Fibroblast of pulmonary artery (primary cell): ENCODE measurements at regions not wholly inside any gene's neighbourhood (a gene's known extent, or its start where the extent isn't known, plus 50 kb on each side); places are given as distances from the start of the nearest gene placed in this dataset.
A peak's percentile ranks its signal among the peaks of the same experiment; 100 is the strongest.

ENCODE experiments used
- DNase-seq: peaks from one replicate; pipeline ENCODE4 v3.0.0-alpha.2; 2010; ENCODE audit warnings: low read depth
- H3K4me3 ChIP-seq: replicated peaks from 2 replicates; pipeline ENCODE4 v1.5.1; 2011; ENCODE audit warnings: low read depth, mild to moderate bottlenecking, control low read depth, low read length, moderate library complexity
- TF ChIP-seq, protein P1 (sequence below): IDR thresholded peaks from 2 replicates; pipeline ENCODE4 v1.5.1; 2011; ENCODE audit warnings: mild to moderate bottlenecking, control low read depth, low read length, inconsistent platforms; ENCODE audit errors: missing control alignments

GRCh38 chr6:111957623-111958315 is 84.5 kb upstream of the FYN start:
- H3K4me3 ChIP-seq = no peak overlapping the region
- TF ChIP-seq, protein P1, sequence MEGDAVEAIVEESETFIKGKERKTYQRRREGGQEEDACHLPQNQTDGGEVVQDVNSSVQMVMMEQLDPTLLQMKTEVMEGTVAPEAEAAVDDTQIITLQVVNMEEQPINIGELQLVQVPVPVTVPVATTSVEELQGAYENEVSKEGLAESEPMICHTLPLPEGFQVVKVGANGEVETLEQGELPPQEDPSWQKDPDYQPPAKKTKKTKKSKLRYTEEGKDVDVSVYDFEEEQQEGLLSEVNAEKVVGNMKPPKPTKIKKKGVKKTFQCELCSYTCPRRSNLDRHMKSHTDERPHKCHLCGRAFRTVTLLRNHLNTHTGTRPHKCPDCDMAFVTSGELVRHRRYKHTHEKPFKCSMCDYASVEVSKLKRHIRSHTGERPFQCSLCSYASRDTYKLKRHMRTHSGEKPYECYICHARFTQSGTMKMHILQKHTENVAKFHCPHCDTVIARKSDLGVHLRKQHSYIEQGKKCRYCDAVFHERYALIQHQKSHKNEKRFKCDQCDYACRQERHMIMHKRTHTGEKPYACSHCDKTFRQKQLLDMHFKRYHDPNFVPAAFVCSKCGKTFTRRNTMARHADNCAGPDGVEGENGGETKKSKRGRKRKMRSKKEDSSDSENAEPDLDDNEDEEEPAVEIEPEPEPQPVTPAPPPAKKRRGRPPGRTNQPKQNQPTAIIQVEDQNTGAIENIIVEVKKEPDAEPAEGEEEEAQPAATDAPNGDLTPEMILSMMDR = no peak
- DNase-seq = no peak

- no peak overlapping the region for H3K4me3 ChIP-seq
- no peak for DNase-seq
- TF ChIP-seq, protein P1 = no peak
Observed at GRCh38 chr6:111958534-111958933, 85.3 kb upstream of the FYN start.

DNA sequence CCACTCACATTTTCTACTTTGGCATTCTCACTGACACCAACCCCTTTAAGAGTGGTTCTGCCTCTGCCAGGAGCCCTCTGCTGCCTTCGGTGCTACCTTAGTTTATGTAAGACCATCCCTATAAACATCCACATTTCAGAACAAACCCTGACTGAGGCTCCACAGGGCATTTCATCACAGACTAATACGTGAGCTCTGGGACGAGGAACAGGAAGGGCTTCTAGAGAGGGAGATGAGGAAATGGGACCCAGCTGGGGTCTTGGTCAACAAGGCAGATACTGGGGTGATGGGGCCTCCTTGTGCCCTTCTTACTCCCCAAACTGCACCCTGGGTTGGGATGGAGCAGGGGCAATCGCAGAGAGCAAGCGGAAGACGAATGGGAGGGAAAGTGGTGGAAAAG is 86.5 kb upstream of the FYN start:
- no peak for DNase-seq
- TF ChIP-seq, protein P1 = no peak
- H3K4me3 ChIP-seq = no peak overlapping the region

DNA sequence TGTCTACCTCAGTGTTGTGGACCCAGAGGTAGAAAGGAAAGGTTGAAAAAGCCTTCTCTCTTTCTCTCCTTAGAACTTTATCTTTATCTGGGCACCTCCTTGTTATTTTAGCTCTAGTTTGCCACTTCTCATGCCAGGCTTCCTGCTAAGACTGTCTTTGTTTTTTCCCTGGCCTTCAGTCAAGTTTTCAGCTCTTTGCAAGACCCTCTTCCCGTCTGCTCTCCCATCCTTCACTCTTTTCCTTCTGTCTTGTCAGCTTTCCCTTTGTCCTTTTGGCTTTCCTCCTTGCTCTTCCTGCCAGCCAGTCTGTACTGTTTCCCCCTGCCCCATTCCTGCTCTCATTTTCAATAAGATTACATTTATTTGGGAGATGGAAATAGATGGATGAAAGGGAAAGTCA is 86.8 kb upstream of the CCN6 start:
- DNase-seq = no peak
- no peak overlapping the region for H3K4me3 ChIP-seq
- TF ChIP-seq, protein P1 = no peak

GRCh38 chr6:111970426-111970825 is 83.5 kb upstream of the CCN6 start:
- TF ChIP-seq, protein P1 = no peak
- no peak overlapping the region for H3K4me3 ChIP-seq
- no peak for DNase-seq

- TF ChIP-seq, protein P1 = no peak
- peak; percentile 42 for DNase-seq
- H3K4me3 ChIP-seq = no peak overlapping the region
Observed at GRCh38 chr6:111971181-111971841, 82.6 kb upstream of the CCN6 start.

GRCh38 chr6:111971866-111972532 is 81.9 kb upstream of the CCN6 start:
- TF ChIP-seq, protein P1 = no peak
- DNase-seq = no peak
- no peak overlapping the region for H3K4me3 ChIP-seq
